ENCODE measurements at regions not wholly inside any gene's neighbourhood (a gene's known extent, or its start where the extent isn't known, plus 50 kb on each side); places are given as distances from the start of the nearest gene placed in this dataset.

GRCh38 chr19:30896554-30896953 lies 452.7 kb downstream of the TSHZ3 start:
- Histone ChIP-seq H3K36me3 (ENCODE audit: insufficient read depth, low read length) (no peaks in the 10 kb centered on the region), H3K27ac (ENCODE audit: low read depth, low read length, poor library complexity, severe bottlenecking) (no peak overlapping the region), H4K20me1 (ENCODE audit: insufficient read depth, low read length) (no peaks in the 10 kb centered on the region), H2AFZ (ENCODE audit: low read length) (no peak overlapping the region), H3K4me2 (ENCODE audit: low read length) (no peak overlapping the region), H3K4me1 (ENCODE audit: insufficient read depth, low read length, poor library complexity, severe bottlenecking) (no peaks in the 10 kb centered on the region), H3K79me2 (ENCODE audit: insufficient read depth, low read depth, low read length) (no peaks in the 10 kb centered on the region), H3K9me2 (ENCODE audit: insufficient read depth, low read length) (no peaks in the 10 kb centered on the region), H3K4me3 (ENCODE audit: low read depth, low read length, poor library complexity, severe bottlenecking) (no peak overlapping the region), H3K9me3 (ENCODE audit: low read length) (no peaks in the 10 kb centered on the region)
- CTCF ChIA-PET (ENCODE audit: unreplicated experiment) = no interaction called here
- no peak for DNase-seq (ENCODE audit: low spot score)
- TF ChIP-seq CTCF (conservative IDR thresholded peaks at IDR 0.05; ENCODE audit: low read length) (no peak), EZH2phosphoT487 (IDR thresholded peaks at IDR 0.05; ENCODE audit: borderline replicate concordance, low read depth, low read length) (no peak)
- no TSS peak for BruUV-seq (replicated peaks)
- intact Hi-C loops (cut with micrococcal nuclease; ENCODE audit: unreplicated experiment) = no loop called here
- POLR2A ChIA-PET = no interaction called here

GRCh38 chr19:30895946-30896345 lies 453.3 kb downstream of the TSHZ3 start:
- H3K4me2 ChIP-seq (ENCODE audit: low read length) = no peak overlapping the region
- no peaks in the 10 kb centered on the region for H3K79me2 ChIP-seq (ENCODE audit: insufficient read depth, low read depth, low read length)
- H3K4me1 ChIP-seq (ENCODE audit: insufficient read depth, low read length, poor library complexity, severe bottlenecking) = no peaks in the 10 kb centered on the region
- no TSS peak for BruUV-seq (replicated peaks)
- 0 out of 2 replicates have a peak, but pooled peaks have one; percentile 12 for TF ChIP-seq CTCF (conservative IDR thresholded peaks at IDR 0.05; ENCODE audit: low read length)
- no peak for TF ChIP-seq EZH2phosphoT487 (IDR thresholded peaks at IDR 0.05; ENCODE audit: borderline replicate concordance, low read depth, low read length)
- no peak overlapping the region for H2AFZ ChIP-seq (ENCODE audit: low read length)
- no peak overlapping the region for H3K4me3 ChIP-seq (ENCODE audit: low read depth, low read length, poor library complexity, severe bottlenecking)
- no peak overlapping the region for H3K27ac ChIP-seq (ENCODE audit: low read depth, low read length, poor library complexity, severe bottlenecking)
- ChIA-PET CTCF (ENCODE audit: unreplicated experiment) (no interaction called here), POLR2A (no interaction called here)
- no peak for DNase-seq (ENCODE audit: low spot score)
- no peaks in the 10 kb centered on the region for H3K36me3 ChIP-seq (ENCODE audit: insufficient read depth, low read length)
- H3K9me3 ChIP-seq (ENCODE audit: low read length) = no peaks in the 10 kb centered on the region
- no peaks in the 10 kb centered on the region for H4K20me1 ChIP-seq (ENCODE audit: insufficient read depth, low read length)
- no peaks in the 10 kb centered on the region for H3K9me2 ChIP-seq (ENCODE audit: insufficient read depth, low read length)
- intact Hi-C loops (cut with micrococcal nuclease; ENCODE audit: unreplicated experiment) = no loop called here

GRCh38 chr19:30891051-30891450 lies 458.2 kb downstream of the TSHZ3 start:
- no peak for DNase-seq (ENCODE audit: low spot score)
- H2AFZ ChIP-seq (ENCODE audit: low read length) = no peak overlapping the region
- no peak overlapping the region for H3K27ac ChIP-seq (ENCODE audit: low read depth, low read length, poor library complexity, severe bottlenecking)
- H3K4me1 ChIP-seq (ENCODE audit: insufficient read depth, low read length, poor library complexity, severe bottlenecking) = no peaks in the 10 kb centered on the region
- intact Hi-C loops (cut with micrococcal nuclease; ENCODE audit: unreplicated experiment) = no loop called here
- no peaks in the 10 kb centered on the region for H3K79me2 ChIP-seq (ENCODE audit: insufficient read depth, low read depth, low read length)
- CTCF ChIA-PET (ENCODE audit: unreplicated experiment) = no interaction called here
- no peak overlapping the region for H3K4me2 ChIP-seq (ENCODE audit: low read length)
- TF ChIP-seq CTCF (conservative IDR thresholded peaks at IDR 0.05; ENCODE audit: low read length) (no peak), EZH2phosphoT487 (IDR thresholded peaks at IDR 0.05; ENCODE audit: borderline replicate concordance, low read depth, low read length) (no peak)
- no peak overlapping the region for H3K4me3 ChIP-seq (ENCODE audit: low read depth, low read length, poor library complexity, severe bottlenecking)
- no TSS peak for BruUV-seq (replicated peaks)
- H3K9me2 ChIP-seq (ENCODE audit: insufficient read depth, low read length) = no peaks in the 10 kb centered on the region
- POLR2A ChIA-PET = interaction anchor here (0.7 kb wide), 1 partner anchor 14 kb away, joined by 3 read pairs; no protein-coding TSS in a partner anchor
- H4K20me1 ChIP-seq (ENCODE audit: insufficient read depth, low read length) = no peaks in the 10 kb centered on the region
- no peaks in the 10 kb centered on the region for H3K9me3 ChIP-seq (ENCODE audit: low read length)
- H3K36me3 ChIP-seq (ENCODE audit: insufficient read depth, low read length) = no peaks in the 10 kb centered on the region
